OCI-LY1 (cell line): ENCODE measurements at regions not wholly inside any gene's neighbourhood (a gene's known extent, or its start where the extent isn't known, plus 50 kb on each side); places are given as distances from the start of the nearest gene placed in this dataset.

Source experiments
- CTCF ChIP-seq: fragments of 200-600 bp; sonication (generic), shearing (Covaris generic); IDR thresholded peaks from 2 replicates; pipeline ENCODE4 v1.5.1; 2017; ENCODE audit warnings: mild to moderate bottlenecking, antibody characterized with exemption, low read length, moderate library complexity, mixed read lengths
- EZH2 ChIP-seq: fragments of 200-600 bp; sonication (generic), shearing (Covaris generic); IDR thresholded peaks from 2 replicates; pipeline ENCODE4 v1.8.0; 2017; ENCODE audit warnings: borderline replicate concordance, mixed run types, mild to moderate bottlenecking, antibody characterized with exemption, low read length, moderate library complexity, mixed read lengths

GRCh38 chr2:7225848-7226247 lies 308.6 kb downstream of the RNF144A start:
- no peak for TF ChIP-seq CTCF
- no peak for TF ChIP-seq EZH2
